SKM-1 (cell line): ENCODE measurements at regions not wholly inside any gene's neighbourhood (a gene's known extent, or its start where the extent isn't known, plus 50 kb on each side); places are given as distances from the start of the nearest gene placed in this dataset.
"Not testable (repeated sequence)": the region's sequence is repeated elsewhere in the genome, so short reads cannot be mapped to it uniquely, and the experiment has no call there.

ENCODE experiments used
- DNase-seq: peaks from one replicate; lab custom pipeline; 2025; ENCODE audit not compliant: unreplicated experiment; lab: John Stamatoyannopoulos, UW

DNA sequence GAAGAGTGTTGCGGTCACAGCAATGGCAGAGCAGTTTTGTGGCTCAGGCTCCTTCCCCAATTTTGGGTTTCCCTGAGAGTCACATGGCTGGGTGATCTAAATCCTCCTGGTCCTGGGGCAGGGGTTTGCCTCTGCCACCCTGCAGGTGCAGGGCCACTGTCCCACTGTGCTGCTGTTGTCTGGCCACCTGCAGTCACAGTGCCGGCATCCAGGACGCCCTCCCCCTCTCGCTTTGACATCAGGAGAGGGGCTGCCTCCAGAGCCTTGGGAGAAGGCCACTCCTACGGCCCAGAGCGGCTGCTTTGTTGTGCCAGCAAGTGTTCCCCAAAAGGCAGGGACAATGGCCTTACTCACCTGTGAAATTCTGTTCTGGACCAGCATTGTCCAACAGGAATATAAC, 449.0 kb downstream of the QKI start:
- no peak for DNase-seq

DNA sequence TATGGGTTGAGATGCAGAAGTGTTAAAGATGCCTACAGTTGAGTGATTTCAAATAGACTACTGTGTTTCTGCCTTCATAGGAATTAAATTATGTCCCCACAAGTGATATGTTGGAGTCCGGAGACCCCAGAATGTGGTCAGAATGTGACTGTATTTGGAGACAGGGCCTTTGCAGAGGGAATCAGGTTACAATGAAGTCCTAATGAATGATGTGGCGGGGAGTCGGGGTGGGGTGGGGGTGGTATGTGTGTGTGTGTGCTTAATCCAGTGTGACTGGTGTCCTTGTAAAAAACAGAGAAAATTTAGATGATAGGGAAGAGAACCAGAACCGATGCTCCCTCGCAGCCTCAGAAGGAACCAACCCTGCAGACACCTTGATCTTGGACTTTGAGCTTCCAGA, 448.2 kb downstream of the QKI start:
- DNase-seq, result no peak

DNA sequence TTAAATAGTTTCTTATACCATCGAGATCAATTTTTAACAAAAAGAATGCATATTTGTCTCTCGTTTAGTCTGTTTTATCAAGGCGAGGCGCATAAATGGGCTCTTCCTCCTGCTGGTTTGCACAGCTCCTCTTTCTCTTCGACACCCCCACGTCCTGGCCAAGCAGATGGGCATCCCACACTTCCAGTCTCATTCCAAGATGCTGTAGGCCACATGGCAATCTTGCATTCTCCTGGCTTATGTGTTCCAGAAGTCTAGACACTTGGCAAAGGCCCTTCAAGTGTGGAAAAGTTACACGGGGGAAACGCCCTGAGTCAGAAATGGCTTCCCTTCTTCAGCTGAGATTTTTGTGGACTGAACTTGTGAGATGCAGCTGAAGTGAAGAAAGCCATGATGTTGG, 447.1 kb downstream of the QKI start:
- no peak for DNase-seq

DNA sequence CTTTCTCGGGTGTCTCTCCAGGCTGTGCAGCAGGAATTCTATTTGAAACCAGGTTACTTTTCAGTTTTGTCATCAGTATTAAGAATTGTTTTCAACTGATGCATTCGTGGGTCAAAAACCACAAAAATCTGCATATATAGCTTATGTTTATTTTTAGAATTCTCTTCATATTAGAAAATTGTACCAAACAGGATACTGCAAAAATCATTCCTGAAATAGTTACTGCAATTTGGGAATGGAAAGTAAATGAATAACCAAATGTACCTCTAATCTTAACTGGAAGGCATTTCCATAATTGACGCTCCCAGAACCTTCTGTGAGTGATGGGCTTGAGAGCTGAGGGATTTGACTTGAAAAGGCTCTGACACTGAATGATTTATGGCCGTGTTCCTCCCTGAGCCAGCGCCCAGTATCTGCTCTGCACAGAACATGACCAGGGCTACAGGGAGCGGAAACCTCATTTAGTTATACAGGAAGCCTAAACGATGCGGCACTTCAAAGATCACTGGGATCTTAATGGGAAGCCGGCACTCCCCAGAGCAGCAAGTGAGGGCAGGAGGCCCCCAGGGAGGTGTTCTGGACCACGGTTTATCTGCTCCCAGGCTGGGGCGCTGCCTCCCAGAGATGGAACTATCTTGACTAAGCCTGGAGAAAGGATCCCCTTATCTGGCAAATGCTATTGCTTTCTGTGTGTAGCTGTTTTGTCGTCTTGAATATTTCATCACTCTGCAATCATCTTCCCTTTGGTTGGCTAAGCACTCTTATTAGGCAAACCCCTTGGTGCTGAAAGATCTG, 446.0 kb downstream of the QKI start:
- no peak for DNase-seq

DNA sequence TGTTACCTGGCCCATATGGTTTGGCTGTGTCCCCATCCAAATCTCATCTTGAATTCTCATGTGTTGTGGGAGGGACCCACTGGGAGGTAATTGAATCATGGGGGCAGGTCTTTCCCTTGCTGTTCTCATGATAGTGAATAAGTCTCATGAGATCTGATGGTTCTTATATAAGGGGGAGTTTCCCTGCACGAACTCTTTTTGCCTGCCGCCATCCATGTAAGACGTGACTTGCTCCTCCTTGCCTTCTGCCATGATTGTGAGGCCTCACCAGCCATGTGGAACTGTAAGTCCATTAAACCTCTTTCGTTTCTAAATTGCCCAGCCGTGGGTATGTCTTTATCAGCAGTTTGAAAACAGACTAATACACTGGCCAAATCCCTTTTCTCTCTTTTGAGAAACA, 444.4 kb downstream of the QKI start:
- DNase-seq, result not testable (repeated sequence)

DNA sequence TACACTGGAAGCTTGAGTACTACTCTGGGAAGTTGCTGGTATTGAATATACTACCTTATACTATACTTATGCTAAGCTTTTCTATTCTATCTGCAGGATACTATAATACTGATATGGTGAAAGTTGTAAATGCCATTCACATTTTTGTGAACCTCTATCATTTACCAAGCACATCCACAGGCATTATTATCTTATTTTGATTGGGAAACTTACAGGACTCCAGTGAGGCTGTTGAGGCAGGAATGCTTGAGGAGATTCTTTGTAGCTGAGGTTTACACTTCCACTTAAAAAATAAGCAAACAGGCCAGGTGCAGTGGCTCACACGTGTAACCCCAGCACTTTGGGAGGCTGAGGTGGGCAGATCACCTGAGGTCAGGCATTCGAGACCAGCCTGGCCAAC, 442.9 kb downstream of the QKI start:
- DNase-seq, result no peak

DNA sequence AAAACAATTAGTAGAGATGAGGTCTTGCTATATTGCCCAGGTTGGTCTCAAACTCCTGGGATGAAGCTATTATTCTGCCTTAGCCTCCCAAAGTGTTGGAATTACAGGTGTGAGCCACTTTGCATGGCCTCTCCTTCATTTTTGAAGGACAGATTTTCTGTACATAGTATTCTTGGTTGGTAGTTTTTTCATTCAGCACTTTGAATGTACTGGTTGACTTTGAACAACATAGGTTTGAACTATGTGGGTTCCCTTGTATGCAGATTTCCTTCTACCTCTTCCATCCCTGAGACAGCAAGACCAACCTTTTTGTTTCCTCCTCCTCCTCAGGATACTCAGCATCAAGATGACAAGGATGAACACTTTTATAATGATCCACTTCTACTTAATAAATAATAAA, 436.4 kb downstream of the QKI start:
- DNase-seq, result no peak

DNA sequence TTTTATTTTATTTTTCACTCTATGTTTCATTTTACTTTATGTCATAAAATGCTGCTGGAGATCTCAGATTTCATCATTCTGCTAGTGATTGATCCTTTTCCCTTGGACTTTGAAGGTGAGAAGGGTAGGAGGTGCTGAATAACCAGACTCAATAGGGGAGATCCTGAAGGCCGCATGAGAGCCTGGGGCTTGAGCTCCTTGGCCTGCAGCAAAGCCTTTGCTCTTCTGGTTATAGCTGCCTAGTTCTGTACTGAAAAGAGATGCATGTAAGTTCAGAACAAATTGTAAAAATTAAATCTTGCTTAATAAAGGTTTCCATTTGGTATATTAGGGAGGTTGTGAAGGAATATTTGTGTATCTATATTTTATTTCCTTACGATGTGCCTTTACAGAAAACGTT, 430.2 kb downstream of the QKI start:
- no peak for DNase-seq

DNA sequence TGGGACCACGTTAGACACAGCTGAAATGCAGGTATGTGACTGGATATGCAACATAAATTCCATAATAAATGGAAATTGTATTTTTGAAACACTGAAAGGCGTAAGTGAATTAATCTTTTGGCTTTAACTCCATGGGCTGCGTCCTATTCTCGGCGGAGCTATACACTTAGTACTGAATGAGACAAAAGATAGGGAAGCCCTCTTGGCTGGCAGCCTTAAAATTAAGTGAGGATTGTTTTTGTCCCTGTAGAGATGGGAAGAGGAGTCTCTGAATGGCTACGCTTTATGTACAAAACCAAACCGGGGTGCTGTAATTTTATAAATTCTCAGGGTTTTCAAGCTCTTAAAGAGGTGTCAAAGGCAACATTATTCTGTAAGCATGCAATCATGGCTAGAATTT, 429.8 kb downstream of the QKI start:
- DNase-seq, result no peak

DNA sequence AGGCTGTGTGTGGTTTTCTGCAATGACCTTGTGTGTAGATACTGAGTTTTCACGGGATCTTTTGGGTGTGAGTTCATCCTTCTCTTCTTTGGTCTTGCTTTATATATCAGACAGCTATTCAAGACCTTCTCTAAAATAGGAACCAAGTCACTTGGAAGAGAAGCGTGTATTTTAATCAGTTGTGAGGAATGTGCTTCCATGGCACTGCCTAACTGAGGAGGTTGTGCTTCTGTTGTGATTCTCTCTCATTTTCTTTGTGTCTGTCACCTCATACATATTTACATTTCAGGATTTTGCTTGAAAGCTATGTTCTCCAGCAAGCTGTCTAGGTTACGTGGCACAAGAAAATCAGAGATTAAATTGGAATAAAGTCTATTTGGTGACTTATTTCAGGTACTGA, 428.7 kb downstream of the QKI start:
- DNase-seq, result no peak

DNA sequence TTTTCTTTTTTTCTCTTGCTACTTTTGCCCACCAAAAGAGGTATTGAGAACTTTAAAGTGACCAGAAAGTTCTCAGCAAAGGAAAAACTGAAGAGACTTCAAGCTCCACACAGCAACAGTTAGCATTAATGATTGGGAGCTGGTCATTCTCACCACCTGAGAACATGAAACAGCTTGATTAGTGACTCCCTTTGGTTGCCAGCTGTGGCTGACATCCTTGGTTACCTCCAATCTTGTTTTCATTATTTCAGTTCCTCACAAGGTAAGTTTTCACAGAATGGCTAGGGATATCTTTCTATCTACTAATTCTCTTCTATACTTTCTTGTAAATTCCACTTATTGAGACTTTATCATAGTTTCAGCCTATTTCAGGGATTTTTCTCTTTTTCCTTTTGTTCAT, 427.9 kb downstream of the QKI start:
- no peak for DNase-seq

DNA sequence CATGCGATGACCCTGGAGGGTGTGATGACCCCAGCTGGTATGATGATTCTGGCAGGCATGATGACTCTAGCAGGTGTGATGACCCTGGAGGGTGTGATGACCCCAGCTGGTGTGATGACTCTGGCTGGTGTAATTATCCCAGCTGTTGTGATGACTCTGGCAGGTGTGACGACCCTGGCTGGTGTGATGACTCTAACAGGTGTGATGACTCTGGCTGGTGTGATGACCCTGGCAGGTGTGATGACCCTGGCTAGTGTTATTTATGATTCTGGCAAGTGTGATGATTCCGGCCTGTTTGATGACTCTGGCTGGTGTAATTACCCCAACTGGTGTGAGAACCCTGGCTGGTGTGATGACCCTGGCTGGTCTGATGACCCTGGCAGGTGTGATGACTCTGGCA, 427.2 kb downstream of the QKI start:
- no peak for DNase-seq

DNA sequence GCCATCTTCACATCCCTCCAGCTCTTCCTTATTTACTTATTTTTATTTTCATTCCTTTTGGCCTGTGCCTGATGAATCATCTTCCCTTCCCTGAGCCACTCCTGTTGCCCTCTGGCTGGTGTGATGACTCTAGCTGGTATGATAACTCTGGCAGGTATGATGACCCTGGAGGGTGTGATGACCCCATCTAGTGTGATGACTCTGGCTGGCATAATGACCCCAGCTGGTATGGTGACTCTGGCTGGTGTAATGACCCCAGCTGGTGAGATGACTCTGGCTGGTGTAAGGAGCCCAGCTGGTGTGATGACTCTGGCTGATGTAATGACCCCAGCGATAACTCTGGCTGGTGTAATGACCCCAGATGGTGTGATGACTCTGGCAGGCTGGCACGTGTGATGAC, 426.8 kb downstream of the QKI start:
- no peak for DNase-seq

DNA sequence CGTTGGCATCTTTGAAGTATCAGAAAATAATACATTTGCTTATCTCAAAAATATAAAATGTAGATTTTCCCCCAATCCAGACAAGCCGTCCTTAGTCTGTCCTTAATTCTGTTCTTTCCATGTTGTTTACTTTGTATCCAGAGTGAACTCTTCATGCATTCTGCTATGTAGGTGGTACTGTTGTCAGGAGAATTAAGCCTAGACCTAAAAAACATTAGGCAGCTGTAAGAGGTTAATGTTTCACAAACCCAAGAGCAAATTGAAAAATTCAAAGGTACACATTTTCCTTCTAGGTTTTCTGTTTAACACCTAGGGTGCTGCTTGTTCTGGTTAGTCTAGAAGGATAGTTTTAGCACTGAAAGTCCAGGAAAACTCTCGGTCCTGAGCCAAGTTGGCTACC, 426.4 kb downstream of the QKI start:
- no peak for DNase-seq

DNA sequence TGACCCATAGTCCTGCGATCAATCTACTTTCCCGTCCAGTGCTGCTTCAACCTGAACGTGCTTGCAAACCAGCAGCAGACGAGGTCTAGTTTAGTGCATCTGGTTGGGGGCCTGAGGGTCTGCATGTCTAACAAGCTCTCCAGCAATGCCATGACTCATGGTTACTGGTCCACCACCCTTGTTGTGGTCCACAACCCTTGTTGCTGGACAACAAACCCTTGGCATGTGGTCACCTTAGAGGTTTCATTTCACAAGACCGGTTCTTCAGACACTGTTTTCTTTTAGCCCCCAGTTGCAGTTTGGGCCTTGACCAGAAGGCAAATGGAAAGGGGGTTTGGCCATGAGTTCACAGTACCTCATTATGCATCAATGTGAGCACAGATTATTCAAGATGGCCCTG, 424.8 kb downstream of the QKI start:
- no peak for DNase-seq

DNA sequence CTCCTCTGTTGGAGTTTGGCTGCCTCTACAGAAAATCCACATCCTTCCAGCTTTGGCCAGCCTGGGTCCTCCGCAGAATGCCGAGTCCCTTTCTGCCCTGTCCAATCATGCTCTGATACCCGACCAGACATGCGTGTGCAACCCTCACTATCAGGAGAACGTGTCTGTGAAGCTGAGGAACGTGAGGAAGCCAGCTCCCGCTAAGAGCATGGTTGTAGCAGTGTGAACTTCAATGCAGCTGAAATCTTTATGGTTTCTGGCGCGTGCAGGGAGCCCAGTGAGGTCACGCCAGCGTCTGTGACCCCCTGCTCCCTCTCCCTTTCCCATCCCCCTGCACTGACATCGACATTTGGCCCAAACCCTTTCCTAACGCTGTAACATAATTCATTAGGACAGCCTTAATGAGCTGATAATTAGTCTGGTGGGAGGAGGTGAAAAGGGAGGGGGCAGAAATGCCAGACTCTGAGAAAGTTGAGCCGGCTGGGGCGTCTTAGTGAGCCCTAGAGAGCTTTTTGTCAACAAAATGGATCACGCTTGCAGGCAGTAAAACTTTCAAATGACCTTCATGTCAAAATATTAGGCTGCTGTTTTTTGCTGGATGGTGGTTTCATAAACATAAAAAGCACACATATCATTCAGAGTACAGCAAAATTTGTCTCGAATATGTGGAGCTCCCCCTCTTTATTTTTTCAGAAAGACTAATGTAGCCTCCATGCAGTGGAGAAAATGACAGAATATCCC, 423.3 kb downstream of the QKI start:
- no peak for DNase-seq

DNA sequence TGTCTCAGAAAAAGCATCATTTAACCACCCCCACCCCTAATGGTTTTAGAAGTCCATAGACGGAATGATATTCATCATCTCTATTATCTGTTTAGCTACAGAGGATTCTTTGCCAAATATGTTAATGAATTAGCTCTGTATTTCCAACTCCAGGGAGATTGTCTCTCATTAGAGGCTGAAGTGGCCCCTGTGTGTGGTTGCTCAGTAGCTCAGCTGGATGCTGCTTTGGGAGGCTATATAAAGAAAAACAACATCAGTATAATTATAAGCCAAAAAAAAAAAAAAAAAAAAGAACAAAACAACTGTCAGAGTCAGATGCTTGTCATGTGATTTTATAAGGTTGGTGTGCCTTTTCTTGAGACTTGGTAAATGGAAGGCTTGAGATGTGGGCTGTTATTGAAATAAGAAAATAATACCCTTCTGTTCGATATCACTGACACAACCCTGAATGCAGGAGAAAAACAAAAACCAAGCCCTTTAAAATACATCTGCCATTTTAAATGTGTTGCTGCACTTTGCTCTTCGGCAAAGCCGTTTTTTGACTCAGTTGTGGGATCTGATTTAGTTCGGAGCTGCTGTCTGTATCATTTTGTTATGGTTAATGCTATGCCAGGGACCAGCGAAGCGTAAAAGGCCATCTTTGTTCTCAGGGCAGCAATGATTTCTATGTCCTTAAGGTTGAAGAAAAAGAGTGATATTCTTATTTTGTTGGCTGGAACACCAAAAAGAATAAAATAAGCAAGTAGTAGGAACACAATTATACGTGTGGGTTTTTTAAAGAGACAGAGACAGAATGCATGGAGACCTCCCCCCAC, 422.6 kb downstream of the QKI start:
- DNase-seq, result no peak

DNA sequence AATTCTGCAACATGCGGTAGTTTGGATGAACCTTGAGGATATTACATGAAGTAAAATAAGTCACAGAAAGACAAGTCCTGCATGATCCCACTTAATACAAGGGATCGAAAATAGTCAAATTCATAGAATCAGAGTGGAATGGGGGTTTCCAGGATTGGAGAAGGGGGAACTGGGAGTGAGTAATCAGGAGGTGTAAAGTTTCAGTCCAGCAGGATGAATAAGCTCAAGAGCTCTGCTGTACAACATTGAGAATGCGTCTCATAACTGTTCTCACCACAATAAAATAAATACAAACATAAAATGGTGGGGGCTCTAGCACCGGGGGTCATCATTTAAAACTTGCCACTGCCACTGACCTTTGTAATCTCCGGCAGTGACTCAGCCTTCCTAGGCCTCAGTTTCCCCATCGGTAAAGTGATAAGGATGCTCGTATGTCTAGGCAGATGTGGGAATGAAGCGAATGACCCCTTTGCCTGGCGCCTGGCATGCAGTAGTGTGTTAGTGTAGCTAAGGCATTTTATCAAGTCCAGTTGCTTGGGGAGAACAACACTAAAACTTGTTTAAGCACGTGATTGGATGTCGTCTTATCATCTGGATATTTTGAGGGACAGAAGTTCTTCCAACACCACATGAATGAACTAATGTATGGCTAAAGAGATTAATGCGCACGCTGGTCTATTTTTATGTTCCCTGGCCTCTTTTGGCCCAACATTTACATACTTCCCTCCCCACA, 421.1 kb downstream of the QKI start:
- DNase-seq, result no peak

DNA sequence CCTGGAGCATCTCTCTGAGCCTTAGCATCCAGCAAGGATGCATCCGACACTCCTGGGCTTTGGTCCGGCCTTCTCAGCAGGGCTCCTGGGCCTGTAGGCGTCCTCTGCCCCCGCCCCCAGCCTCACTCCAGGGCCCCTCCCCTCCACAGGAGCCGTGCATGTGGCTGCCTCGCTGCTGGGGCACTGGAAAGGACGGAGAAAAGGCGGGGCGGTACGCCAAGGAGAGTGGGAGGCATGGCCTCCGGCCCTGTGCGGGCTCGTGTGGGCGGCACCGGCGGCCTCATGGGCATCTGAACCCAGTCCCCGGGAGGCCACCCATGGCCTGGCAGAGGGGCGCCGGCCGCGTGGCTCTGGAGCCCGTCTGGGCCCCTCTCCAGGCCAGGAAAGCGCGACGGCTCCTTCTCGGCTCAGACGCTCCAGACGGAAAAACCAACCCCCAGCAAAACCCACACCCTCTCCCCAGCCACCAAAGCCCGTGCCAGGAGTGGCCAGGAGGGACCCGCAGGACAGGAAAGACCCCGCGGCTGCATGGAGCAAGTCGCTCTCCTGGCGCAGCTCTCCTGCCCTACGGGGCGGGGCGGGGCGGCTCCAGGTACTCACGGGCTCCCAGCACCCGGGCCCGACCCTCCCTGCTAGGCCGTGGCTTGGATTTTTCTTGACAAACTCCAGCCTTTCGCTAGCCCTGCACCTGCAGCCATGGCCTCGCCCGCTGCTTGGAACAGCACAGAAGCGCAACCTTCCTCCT, 419.9 kb downstream of the QKI start:
- no peak for DNase-seq

DNA sequence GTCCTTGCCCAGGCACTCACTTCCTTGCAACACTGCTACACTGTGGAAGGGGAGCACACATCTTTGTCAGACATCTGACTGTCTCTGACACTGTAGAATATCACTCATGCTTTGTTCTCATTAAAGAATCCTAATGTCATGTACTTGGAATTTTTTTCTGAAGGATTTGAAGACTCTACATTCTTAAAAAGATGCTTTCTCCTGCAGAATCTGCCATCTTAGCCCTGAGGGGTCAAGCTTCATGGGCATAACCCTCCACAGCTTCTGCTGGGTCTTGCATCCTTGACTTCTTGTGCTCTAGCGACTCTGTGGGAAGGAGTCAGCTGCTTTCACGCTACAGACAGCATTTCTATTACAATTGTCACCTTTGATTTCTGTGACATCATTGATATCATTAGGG, 417.2 kb downstream of the QKI start:
- no peak for DNase-seq

DNA sequence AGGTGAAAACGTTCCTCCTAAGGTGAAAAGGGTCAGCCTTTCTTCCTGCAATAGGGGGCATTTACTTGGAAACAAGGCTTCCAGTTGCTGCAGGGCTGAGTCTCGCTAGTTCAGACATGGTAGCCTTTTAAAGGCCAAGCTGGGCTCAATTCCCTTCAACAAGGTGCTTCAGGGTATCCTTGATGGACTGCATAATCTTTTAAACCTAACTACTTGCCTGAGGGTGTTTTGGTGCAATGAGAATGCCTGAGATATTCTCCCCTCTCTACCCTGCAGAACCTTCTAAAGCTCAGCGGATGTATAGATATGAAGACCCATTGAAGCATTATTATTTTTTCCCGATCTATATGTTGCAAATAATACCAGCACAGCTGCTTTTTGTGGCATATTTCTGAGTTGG, 416.1 kb downstream of the QKI start:
- no peak for DNase-seq
